H4 (cell line): ENCODE measurements at regions not wholly inside any gene's neighbourhood (a gene's known extent, or its start where the extent isn't known, plus 50 kb on each side); places are given as distances from the start of the nearest gene placed in this dataset.
"Not testable (repeated sequence)": the region's sequence is repeated elsewhere in the genome, so short reads cannot be mapped to it uniquely, and the experiment has no call there.

Experiments used
- DNase-seq: peaks from one replicate; pipeline ENCODE4 v3.0.0-alpha.2; 2015; ENCODE audit warnings: low spot score

DNA sequence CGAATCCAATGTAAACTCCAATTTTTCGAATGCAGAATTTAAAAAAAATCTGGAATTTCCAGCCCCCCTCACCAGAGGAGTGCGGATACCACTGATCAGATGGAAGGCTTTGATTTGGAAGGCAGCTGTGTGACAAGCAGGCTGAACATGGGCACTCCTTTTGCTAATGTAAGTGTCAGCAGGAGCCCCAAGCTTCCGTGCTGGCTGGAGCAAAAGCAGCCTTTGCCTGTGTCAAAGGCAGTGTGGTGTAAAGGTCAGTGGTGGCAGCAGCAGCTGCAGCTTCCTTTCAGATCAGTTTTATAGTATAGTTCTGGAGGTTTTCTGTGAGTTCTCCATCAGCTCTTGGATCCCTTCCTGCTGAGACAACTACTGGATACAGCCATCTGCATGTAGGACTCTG is 259.9 kb downstream of the CTH start:
- no peak for DNase-seq

- no peak for DNase-seq
Measured at GRCh38 chr1:70672442-70672888, 261.4 kb downstream of the CTH start.

DNA sequence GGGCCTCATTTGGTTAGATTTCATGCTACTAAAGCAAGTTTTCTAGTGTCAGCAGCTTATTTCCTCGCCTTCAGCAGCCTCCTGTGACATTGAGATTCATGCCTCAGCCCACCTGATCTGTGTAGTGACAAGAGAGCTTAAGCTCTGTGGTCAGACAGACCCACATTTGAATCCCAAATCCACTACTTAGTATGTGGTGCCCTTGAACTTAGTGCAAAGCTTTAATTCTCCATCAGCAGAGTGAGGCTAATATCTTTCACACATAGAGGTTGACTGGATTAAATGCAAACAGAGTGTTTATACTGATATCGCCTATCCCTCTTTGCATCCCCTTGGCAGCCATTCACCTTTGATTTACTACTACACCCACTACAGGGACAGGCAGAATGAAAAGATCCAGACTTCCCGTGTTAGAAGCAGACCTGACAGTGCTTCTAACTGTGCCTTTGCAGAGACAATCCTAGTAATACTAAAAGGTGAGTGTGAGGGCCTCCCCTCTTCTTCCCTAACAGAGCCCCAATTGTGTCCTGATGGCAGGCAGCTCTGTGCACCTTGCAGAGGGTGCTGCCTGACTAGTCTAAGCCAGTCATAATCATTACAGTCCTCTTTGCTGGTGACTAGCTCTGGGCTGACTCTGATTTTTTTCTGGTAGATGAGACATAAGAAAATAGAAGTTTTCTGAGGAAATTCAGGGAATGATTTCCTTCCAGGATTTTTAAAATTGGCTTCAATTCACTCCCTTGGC is 264.0 kb downstream of the CTH start:
- DNase-seq, result no peak

- DNase-seq, result no peak
Measured at GRCh38 chr1:70675737-70676156, 264.7 kb downstream of the CTH start.

- peak; percentile 78 for DNase-seq
Measured at GRCh38 chr1:70685300-70686286, 274.5 kb downstream of the CTH start.

- DNase-seq, result no peak
Measured at GRCh38 chr1:70688580-70688979, 277.5 kb downstream of the CTH start.

GRCh38 chr1:70706381-70707037 is 295.4 kb downstream of the CTH start:
- no peak for DNase-seq

- no peak for DNase-seq
Measured at GRCh38 chr1:70707214-70707613, 296.1 kb downstream of the CTH start.

DNA sequence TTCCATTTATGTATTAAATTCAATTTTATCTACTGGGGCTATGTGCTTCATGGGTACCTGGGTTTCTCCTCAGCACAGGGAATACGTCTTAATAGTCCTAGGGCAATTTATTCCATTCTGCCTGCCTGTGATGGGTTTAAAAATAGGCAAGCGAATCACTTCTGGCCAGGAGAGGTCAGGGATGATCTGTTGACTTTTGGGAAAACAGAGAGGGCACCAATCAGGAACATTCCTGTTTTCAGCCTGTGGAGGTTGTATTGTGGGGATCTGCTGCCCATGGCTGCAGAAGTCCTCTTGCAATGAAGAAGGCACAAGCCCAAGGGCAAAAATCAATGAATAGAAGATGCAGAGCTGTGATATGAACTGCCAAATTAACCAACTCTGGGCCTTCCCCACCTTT is 303.1 kb downstream of the CTH start:
- DNase-seq, result no peak

DNA sequence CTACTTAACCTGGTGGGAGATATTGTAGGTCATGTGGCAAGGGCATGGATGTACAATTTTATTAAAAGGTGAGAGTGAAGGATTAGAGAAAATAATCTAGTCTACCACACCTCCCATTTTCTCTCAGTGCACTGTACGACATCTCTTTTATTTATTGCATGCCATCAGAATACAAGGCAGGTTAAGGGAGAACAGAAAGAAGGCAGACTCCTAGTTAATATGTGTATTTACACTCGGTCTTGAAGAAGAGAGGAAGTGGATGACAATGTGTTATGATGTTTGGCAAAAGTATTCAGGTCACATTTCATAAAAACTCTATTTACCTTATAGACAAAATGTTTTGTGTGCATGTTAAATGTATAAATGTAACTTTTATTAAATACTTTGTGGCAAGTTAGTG is 306.1 kb downstream of the CTH start:
- DNase-seq, result no peak

GRCh38 chr1:70717656-70718055 is 306.6 kb downstream of the CTH start:
- no peak for DNase-seq

- DNase-seq, result no peak
Measured at GRCh38 chr1:70718086-70718630, 307.1 kb downstream of the CTH start.

DNA sequence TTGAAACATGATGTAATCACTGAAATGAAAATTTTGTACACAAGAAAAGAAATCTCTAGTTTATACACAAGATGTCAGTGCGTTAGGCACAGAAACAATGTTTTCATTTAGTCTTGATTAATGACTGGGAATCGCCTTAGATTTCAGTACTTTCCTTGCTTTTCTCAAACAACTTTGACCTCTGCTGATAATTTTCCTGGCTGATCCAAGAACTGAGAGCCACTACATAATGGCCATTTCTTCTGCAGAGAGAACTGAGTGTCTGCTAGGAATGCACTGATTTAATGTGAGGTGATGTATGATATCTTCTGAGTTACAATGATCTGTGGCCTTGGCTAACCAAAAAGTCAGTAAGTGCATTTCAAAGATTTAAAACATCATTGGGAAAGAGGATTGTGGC is 308.1 kb downstream of the CTH start:
- no peak for DNase-seq

- DNase-seq, result no peak
Measured at GRCh38 chr1:70720109-70720508, 309.0 kb downstream of the CTH start.

- no peak for DNase-seq
Measured at GRCh38 chr1:70720521-70720920, 309.5 kb downstream of the CTH start.

GRCh38 chr1:70727886-70728489 is 316.9 kb downstream of the CTH start:
- peak; percentile 25 for DNase-seq

- not testable (repeated sequence) for DNase-seq
Measured at GRCh38 chr1:70736518-70736917, 311.1 kb downstream of the PTGER3 start.

DNA sequence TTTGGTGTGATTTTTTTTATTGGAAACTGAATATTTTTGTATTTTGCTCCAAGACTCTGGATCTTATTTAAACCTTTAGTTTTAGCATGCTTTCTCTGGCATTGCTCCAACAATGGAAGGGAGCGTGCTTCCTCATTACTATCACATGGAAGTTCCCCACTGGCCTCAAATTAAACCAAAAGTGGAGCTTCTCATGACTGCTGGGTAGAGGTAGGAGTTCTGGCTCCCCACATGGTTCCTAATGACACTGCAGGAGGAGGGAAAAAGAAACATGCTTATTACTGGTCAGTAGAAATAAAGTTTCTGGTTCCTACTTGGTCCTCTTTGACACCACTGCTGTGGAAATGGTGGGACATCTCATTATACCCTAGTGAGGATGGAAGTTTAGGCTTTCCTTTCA is 310.5 kb downstream of the PTGER3 start:
- DNase-seq, result no peak

DNA sequence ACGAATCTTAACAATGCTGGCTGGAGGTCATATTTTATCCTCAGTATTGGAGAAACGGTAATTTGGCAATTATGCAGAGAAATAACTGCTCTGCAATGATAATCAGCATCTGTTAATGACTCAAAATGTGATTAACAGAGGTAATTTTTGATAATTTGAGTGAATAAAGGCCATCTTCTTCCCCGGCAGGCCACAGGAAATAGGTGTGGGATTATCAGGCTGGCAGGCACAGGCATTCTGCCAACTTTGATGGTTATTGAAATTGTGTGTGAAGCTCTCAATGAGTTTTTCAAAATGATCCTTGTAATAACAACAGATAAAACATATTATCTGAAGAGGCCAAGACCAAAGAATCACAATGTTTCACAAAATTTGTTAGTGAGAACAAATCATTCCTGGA is 309.0 kb downstream of the PTGER3 start:
- no peak for DNase-seq

GRCh38 chr1:70745199-70745598 is 302.4 kb downstream of the PTGER3 start:
- peak; percentile 20 for DNase-seq

- not testable (repeated sequence) for DNase-seq
Measured at GRCh38 chr1:70746062-70746461, 301.6 kb downstream of the PTGER3 start.
